HUDEP-2 (cell line): ENCODE measurements at regions not wholly inside any gene's neighbourhood (a gene's known extent, or its start where the extent isn't known, plus 50 kb on each side); places are given as distances from the start of the nearest gene placed in this dataset.
"Not testable (repeated sequence)": the region's sequence is repeated elsewhere in the genome, so short reads cannot be mapped to it uniquely, and the experiment has no call there.

Source experiments
- DNase-seq, 76 experiments: peaks; one replicate each; lab custom pipeline; 2025; ENCODE audit not compliant: unreplicated experiment in 76 of 76; lab: John Stamatoyannopoulos, UW

DNA sequence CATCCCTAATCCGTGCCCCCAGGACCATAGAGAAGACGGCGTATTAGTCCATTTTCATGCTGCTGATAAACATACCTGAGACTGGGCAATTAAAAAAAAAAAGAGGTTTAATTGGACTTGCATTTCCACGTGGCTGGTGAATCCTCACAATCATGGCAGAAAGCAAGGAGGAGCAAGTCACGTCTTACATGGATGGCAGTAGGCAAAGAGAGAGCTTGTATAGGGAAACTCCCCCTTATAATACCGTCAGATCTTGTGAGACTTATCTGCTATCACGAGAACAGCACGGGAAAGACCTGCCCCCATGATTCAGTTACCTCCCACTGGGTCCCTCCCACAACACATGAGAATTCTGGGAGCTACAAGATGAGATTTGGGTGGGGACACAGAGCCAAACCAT lies 145.8 kb upstream of the G2E3 start:
- DNase-seq: not testable (repeated sequence)

- DNase-seq: no peak
Measured at GRCh38 chr14:30417121-30417520, 141.8 kb upstream of the G2E3 start.

GRCh38 chr14:30417999-30418398 lies 141.0 kb upstream of the G2E3 start:
- no peak for DNase-seq

- no peak for DNase-seq
Measured at GRCh38 chr14:30419037-30419436, 139.9 kb upstream of the G2E3 start.

GRCh38 chr14:30420515-30420914 lies 138.4 kb upstream of the G2E3 start:
- DNase-seq: no peak

GRCh38 chr14:30426463-30426862 lies 132.5 kb upstream of the G2E3 start:
- no peak for DNase-seq

GRCh38 chr14:30427401-30427800 lies 131.6 kb upstream of the G2E3 start:
- DNase-seq: no peak

DNA sequence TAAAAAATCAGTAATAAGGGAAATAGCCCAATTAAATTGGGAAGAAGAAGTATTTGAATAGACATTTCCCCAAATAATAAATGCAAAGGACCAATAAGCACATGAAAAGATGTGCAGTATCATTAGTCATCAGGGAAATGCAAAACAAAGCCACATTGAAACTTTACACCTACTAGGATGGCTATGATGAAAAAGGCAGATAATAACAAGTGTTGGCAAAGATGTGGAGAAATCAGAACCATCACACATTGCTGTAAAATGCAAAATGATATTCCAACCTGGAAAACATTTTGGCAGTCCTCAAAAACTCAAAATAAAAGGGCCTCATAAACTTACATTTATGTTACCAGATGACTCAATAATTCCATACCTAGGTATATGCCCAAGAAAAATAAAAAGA lies 131.1 kb upstream of the G2E3 start:
- no peak for DNase-seq

GRCh38 chr14:30431552-30431951 lies 127.4 kb upstream of the G2E3 start:
- DNase-seq: no peak

GRCh38 chr14:30440961-30441360 lies 118.0 kb upstream of the G2E3 start:
- no peak for DNase-seq

DNA sequence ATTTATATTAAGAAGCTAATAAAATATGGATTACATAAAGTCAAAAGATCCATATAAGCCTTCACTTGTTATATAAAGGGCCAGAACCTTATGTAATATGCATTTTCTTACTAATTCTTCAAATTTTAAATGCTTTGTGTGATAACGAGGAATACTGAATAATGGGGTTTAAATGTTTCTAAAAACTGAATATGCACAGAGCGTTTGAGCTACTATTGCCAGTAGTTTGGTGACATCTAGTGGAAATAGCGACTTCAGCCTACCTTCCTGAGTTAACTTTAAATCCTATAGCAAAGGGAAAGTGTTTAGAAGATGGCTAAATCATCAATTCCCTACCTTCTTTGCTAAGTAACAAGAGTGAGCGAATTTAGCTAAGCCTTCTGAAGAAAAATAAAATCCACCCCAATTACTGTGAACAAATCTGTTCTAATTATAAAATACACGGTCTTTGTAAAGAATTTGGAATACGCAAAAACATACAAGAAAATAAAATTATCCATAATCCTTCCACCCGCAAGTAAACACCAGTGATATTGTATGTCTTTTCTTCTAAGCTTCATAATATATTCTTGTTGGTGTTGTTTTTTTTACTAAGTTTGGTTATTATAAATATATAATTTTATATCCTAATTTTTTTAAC lies 115.5 kb upstream of the G2E3 start:
- peak in 5 of 76 experiments; percentile 1 to 9 (median 1) for DNase-seq

DNA sequence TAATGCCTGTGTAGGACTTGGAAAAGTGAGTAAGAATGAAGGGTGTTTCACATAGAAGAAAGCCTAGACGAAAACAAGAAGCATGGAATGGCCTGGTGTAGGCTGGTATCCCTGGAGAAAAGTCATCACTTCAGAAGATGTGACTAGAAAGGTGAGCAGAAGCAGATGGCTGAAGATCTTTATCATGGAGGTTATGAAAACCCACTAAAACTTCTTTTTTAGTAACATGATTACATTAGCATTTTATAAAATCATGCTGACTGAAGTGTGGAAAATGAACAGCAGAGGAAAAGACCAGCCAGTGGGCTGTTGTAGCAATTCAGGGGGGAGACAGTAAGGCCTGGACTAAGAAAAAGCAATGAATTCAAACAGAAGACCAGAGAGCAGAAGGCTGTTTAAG lies 114.5 kb upstream of the G2E3 start:
- DNase-seq: no peak

DNA sequence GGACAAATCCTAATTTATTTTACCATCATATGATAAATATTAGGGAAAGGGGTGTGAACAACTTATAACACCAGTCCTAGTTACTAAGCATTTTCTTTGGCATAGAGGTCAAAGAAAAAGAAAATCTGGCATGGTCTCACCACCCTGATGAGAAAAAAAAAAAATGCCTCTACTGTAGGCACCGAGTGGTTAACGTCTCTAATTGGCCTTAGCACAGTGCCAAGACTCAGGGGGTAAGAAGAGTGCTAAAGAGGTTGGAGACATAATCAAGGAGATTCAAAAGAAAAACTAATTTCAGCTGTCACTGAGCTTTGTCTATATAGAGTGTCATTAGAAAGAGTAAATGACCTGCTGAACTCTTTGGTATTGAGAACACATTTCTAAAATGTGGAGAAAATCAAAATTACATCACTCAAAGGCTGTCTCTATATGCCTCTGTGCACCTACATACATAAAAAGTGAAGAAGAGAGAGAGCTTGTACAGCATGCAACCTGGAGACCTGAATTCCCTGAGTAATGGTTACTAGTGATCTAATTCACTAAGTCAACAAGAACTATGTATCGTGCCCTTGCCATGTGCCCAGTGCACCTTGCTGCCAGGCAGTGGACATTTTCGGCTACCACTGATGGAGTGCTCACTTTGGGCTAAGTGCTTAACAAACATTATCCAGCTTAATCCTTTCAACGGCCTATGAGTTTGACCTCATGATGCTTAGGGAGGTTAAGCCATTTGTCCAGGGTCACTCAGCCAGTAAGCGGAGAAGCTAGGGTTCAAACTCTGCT lies 113.8 kb upstream of the G2E3 start:
- no peak for DNase-seq

- no peak for DNase-seq
Measured at GRCh38 chr14:30445852-30446251, 113.1 kb upstream of the G2E3 start.

DNA sequence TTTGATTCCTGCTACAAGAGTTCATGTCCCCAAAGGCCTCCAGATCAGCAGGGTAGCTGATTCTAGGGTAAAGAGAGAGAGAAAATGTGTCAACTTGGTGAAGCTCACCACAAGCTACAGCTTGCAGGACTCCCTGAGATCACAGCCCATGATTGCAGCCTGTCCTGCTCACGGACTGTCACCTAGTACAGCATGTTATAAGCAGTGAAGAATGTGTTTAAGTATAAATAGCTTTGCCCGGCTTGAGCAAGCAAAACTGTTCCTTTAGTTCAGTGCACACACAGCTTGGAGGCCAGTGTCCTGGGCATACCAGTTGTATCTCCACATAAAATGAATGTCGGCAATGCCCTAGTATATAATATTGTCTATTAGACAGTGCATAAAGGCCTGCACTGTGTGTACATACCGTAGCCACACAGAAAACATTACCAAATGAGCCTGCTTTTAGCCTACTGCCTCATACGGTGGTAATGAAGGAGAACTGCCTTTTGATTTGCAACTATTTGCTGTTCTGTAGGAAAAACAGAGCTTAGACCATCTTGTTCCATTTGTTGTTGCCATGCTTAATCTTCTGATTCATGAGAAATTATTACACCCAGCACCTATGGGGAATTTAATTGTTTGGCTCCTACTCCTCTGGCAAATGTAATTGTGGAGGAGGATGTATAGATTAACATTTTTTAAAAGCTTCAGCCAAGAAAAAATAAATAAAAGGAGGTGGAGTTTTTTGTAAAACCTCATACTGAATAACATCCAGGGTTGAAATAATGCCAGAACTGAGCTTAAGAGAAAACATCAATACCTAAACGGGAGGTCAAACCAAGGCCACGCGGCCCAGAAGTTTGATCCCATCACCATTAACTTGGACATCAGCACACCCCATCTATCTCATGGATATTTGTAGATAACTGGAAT lies 108.1 kb upstream of the G2E3 start:
- no peak for DNase-seq

DNA sequence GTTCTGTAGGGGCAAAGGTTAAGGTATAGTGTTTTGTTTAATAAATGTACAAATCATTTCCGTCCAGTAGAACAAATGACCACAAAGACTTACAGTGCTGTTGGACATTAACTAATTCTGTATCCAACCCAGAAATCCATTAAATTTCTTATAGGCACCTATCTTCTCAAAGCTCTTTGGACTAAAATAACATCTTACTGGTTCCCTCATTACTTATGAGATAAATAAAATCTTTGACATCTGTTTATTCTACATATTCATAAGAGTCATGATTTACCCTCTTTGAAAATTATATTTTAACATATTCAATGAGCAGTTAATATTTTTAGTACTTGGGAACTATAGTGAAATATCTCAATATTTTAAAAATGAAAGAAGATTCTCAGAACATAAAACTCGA lies 102.7 kb upstream of the G2E3 start:
- no peak for DNase-seq

DNA sequence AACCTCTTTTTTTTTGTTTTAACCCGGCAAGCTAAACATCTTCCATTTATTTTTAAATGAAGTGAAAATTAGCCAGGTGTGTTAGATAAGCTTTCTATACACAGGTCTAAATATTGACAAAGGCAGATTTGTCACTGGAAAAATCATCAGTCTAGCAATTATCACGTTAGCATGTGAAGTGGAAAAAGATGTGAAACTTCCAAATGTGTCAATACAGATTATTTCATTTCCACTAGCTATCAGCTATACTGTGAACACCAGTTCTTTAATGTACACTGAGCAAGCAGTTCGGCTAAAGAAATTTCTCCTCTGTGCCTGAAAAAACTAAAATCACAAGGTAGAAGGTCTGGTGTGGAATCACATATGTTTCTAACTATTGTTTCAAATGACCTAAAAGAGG lies 96.6 kb upstream of the G2E3 start:
- DNase-seq: no peak

GRCh38 chr14:30464481-30464880 lies 94.5 kb upstream of the G2E3 start:
- no peak for DNase-seq

DNA sequence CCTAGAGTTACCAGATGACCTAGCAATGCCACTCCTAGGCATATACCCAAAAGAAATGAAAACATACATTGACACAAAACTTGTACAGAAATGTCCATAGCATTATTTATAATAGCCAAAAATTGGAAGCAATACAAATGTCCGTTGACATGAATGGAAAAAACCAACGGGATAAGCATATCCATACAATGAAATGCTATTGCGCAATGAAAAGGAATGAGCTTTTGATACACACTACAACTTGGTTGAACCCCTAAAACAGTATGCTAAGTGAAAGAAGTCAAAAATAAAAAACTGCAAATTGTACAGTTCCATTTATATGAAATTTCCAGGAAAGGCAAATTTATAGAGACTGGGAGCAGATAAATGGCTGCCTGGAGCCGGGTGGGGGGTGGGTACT lies 90.6 kb upstream of the G2E3 start:
- DNase-seq: no peak

DNA sequence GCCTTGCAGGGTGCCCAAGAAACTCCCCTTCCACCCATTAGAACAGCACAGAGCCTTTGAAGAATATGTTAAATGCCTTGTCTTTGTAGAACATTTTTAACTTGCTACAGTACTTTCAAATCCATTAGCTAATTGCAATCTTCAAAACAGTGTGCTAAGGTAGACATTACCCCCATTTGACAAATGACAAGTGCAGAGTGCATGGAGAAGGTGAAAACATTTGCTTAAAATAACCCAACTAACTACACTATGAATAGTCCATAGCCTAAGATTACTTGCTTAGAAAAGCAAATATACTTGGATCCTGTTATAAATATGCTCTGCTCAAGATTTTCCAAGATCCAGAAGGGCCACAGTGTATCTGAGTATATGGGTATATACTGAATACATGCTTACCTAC lies 87.0 kb upstream of the G2E3 start:
- no peak for DNase-seq
